Osteoblast (primary cell): ENCODE measurements at regions not wholly inside any gene's neighbourhood (a gene's known extent, or its start where the extent isn't known, plus 50 kb on each side); places are given as distances from the start of the nearest gene placed in this dataset.

Source experiments
- DNase-seq: peaks from one replicate; pipeline ENCODE4 v3.0.0; 2011; ENCODE audit warnings: low spot score, mixed read lengths; ENCODE audit not compliant: insufficient read length; ENCODE audit errors: missing footprints
- H2AFZ ChIP-seq: 2 replicates; pipeline ENCODE4 v1.6.0; 2011; ENCODE audit warnings: mild to moderate bottlenecking, low read length
- H3K27ac ChIP-seq: 2 replicates; pipeline ENCODE4 v1.5.1; 2011; ENCODE audit warnings: mild to moderate bottlenecking, low read depth, low read length, moderate library complexity
- H3K27me3 ChIP-seq: 2 replicates; pipeline ENCODE4 v1.6.0; 2012; ENCODE audit warnings: mild to moderate bottlenecking, control low read depth, inconsistent platforms, low read length, moderate library complexity; ENCODE audit not compliant: insufficient read depth
- H3K36me3 ChIP-seq: 2 replicates; pipeline ENCODE4 v1.5.1; 2011; ENCODE audit warnings: mild to moderate bottlenecking, low read length, control low read depth, moderate library complexity; ENCODE audit not compliant: insufficient read depth
- H3K4me1 ChIP-seq: 2 replicates; pipeline ENCODE4 v1.5.1; 2011; ENCODE audit warnings: mild to moderate bottlenecking, low read length, control low read depth, moderate library complexity; ENCODE audit not compliant: insufficient read depth
- H3K4me2 ChIP-seq: 2 replicates; pipeline ENCODE4 v1.6.0; 2011; ENCODE audit warnings: mild to moderate bottlenecking, low read length; ENCODE audit not compliant: insufficient read depth
- H3K4me3 ChIP-seq: fragments of 200-600 bp; sonication (generic); 3 replicates; pipeline ENCODE4 v1.5.1; 2012; ENCODE audit warnings: mild to moderate bottlenecking, low read length, inconsistent platforms; ENCODE audit not compliant: insufficient read depth
- H3K79me2 ChIP-seq: 2 replicates; pipeline ENCODE4 v1.6.0; 2012; ENCODE audit warnings: mild to moderate bottlenecking, low read length, control low read depth, inconsistent platforms; ENCODE audit not compliant: insufficient read depth
- H3K9me3 ChIP-seq: 2 replicates; pipeline ENCODE4 v1.5.1; 2011; ENCODE audit warnings: low read depth, low read length, control low read depth
- H4K20me1 ChIP-seq: 2 replicates; pipeline ENCODE4 v1.6.0; 2012; ENCODE audit warnings: mild to moderate bottlenecking, low read length, control low read depth; ENCODE audit not compliant: insufficient read depth
- TF ChIP-seq, protein P1 (sequence below): IDR thresholded peaks from 2 replicates; pipeline ENCODE4 v1.5.1; 2011; ENCODE audit warnings: mild to moderate bottlenecking, low read depth, low read length, moderate library complexity; ENCODE audit errors: extremely low read depth

DNA sequence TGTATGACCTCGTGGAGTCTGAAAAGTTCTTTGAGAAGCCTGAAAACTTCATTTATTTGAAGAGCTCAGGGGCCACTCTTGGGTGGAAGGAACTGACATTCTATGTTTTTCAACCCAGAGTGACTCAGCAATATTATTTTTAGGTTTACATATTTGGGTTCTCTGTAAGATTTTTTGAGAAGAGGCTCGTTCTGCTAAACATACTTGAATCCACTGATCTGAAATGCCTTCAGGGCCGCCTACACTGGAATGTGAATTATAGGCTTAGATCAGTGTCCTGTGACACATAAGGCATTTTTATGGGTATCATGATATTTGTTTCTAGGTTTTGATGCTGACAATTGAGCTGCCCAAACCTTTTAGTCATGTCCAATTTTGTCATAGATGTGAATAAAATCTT is 86.2 kb downstream of the PSAT1 start:
- Histone ChIP-seq H3K4me1 (peaks cover 20% of the 10 kb centered on the region), H3K27ac (peak overlapping the region; percentile 71), H3K79me2 (no peaks in the 10 kb centered on the region), H3K9me3 (no peaks in the 10 kb centered on the region), H3K36me3 (no peaks in the 10 kb centered on the region), H2AFZ (peak overlapping the region; percentile 57), H3K4me3 (peak overlapping the region; percentile 23), H4K20me1 (no peaks in the 10 kb centered on the region), H3K4me2 (peak overlapping the region; percentile 46), H3K27me3 (no peaks in the 10 kb centered on the region)
- no peak for DNase-seq
- TF ChIP-seq, protein P1, sequence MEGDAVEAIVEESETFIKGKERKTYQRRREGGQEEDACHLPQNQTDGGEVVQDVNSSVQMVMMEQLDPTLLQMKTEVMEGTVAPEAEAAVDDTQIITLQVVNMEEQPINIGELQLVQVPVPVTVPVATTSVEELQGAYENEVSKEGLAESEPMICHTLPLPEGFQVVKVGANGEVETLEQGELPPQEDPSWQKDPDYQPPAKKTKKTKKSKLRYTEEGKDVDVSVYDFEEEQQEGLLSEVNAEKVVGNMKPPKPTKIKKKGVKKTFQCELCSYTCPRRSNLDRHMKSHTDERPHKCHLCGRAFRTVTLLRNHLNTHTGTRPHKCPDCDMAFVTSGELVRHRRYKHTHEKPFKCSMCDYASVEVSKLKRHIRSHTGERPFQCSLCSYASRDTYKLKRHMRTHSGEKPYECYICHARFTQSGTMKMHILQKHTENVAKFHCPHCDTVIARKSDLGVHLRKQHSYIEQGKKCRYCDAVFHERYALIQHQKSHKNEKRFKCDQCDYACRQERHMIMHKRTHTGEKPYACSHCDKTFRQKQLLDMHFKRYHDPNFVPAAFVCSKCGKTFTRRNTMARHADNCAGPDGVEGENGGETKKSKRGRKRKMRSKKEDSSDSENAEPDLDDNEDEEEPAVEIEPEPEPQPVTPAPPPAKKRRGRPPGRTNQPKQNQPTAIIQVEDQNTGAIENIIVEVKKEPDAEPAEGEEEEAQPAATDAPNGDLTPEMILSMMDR = no peak

GRCh38 chr9:78386348-78386747 is 89.4 kb downstream of the PSAT1 start:
- Histone ChIP-seq H4K20me1 (no peaks in the 10 kb centered on the region), H3K9me3 (no peaks in the 10 kb centered on the region), H3K4me3 (no peak overlapping the region), H3K36me3 (no peaks in the 10 kb centered on the region), H3K27ac (no peak overlapping the region), H3K27me3 (no peaks in the 10 kb centered on the region), H3K4me2 (no peak overlapping the region), H2AFZ (no peak overlapping the region), H3K4me1 (peaks cover 20% of the 10 kb centered on the region), H3K79me2 (no peaks in the 10 kb centered on the region)
- no peak for DNase-seq
- TF ChIP-seq, protein P1 = no peak

DNA sequence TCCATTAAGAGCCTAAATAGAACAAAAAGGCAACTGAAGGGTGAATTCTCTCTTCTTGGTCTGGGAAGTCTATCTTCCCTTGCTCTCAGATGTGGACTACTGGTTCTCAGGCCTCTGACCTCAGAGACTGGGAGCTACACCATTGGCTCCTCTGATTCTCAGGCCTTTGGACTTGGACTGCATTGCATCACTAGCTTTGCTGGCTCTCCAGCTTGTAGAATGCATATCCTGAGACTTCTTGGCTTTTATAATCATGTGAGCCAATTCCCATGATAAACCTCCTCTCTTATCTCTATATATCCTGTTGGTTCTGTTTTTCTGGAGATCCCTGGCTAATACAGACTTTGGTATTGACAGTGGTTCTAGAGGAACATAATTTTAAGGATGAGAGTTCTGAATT is 89.8 kb downstream of the PSAT1 start:
- H3K4me3 ChIP-seq = no peak overlapping the region

GRCh38 chr9:78393340-78393739 is 96.4 kb downstream of the PSAT1 start:
- Histone ChIP-seq H3K27ac (no peak overlapping the region), H2AFZ (no peak overlapping the region), H4K20me1 (no peaks in the 10 kb centered on the region), H3K79me2 (no peaks in the 10 kb centered on the region), H3K4me1 (no peaks in the 10 kb centered on the region), H3K36me3 (no peaks in the 10 kb centered on the region), H3K4me3 (no peak overlapping the region), H3K9me3 (no peaks in the 10 kb centered on the region), H3K27me3 (peaks cover 2% of the 10 kb centered on the region), H3K4me2 (no peak overlapping the region)
- TF ChIP-seq, protein P1 = no peak
- no peak for DNase-seq

More for the DNA sequence above, 89.8 kb downstream of the PSAT1 start:
- no peaks in the 10 kb centered on the region for H3K36me3 ChIP-seq
- H3K27ac ChIP-seq = no peak overlapping the region
- H4K20me1 ChIP-seq = no peaks in the 10 kb centered on the region
- no peaks in the 10 kb centered on the region for H3K9me3 ChIP-seq
- no peaks in the 10 kb centered on the region for H3K27me3 ChIP-seq
- H3K79me2 ChIP-seq = no peaks in the 10 kb centered on the region
- H3K4me2 ChIP-seq = no peak overlapping the region
- peak overlapping the region; percentile 11 for H2AFZ ChIP-seq
- DNase-seq = no peak
- TF ChIP-seq, protein P1 = no peak
- H3K4me1 ChIP-seq = peaks cover 20% of the 10 kb centered on the region
